H1 (cell line): ENCODE measurements at regions not wholly inside any gene's neighbourhood (a gene's known extent, or its start where the extent isn't known, plus 50 kb on each side); places are given as distances from the start of the nearest gene placed in this dataset.

Experiments used
- CTCF ChIA-PET: fragments of 300-600 bp; sonication (Branson Sonifier 250); formaldehyde crosslinking; loops from one replicate; lab custom pipeline; 2021; ENCODE audit not compliant: partially characterized antibody; lab: Charles Lee
- POLR2A ChIA-PET: fragments of 300-600 bp; sonication (Branson Sonifier 250); formaldehyde crosslinking; loops from one replicate; lab custom pipeline; 2021; ENCODE audit warnings: inconsistent platforms; ENCODE audit not compliant: partially characterized antibody; lab: Charles Lee
- DNase-seq, 2 experiments: peaks; one replicate each; pipeline versions ENCODE4 v3.0.0 to v3.0.0-alpha.2; 2010 to 2022; ENCODE audit warnings: low spot score in 2 of 2, low read depth in 1 of 2, mixed read lengths in 1 of 2
- FAIRE-seq: peaks from 2 replicates; lab custom pipeline; 2011; peaks lifted over from hg19 to GRCh38; lab: Jason Lieb, UNC
- H2AFZ ChIP-seq: 2 replicates; pipeline ENCODE4 v1.8.1; 2012; ENCODE audit warnings: low read length, inconsistent platforms
- H2AK5ac ChIP-seq: 2 replicates; pipeline ENCODE4 v1.6.1; 2013; ENCODE audit warnings: low read depth, low read length
- H2BK120ac ChIP-seq: replicated peaks from 2 replicates; pipeline ENCODE3; 2013; ENCODE audit warnings: low read depth, low read length, inconsistent platforms
- H2BK12ac ChIP-seq: 2 replicates; pipeline ENCODE4 v1.6.1; 2013; ENCODE audit warnings: low read depth, low read length
- H2BK15ac ChIP-seq: 2 replicates; pipeline ENCODE4 v1.6.1; 2013; ENCODE audit warnings: low read length
- H2BK20ac ChIP-seq: 2 replicates; pipeline ENCODE4 v1.6.1; 2013; ENCODE audit warnings: low read length
- H2BK5ac ChIP-seq: 2 replicates; pipeline ENCODE4 v1.6.1; 2013; ENCODE audit warnings: low read depth, low read length
- H3K14ac ChIP-seq: 2 replicates; pipeline ENCODE4 v1.6.1; 2013; ENCODE audit warnings: inconsistent platforms; ENCODE audit not compliant: insufficient read length
- H3K18ac ChIP-seq: 2 replicates; pipeline ENCODE4 v1.6.1; 2013; ENCODE audit warnings: low read length; ENCODE audit errors: extremely low read depth
- H3K23ac ChIP-seq: 2 replicates; pipeline ENCODE4 v1.6.1; 2013; ENCODE audit warnings: inconsistent platforms; ENCODE audit not compliant: insufficient read length
- H3K23me2 ChIP-seq: 2 replicates; pipeline ENCODE4 v1.6.1; 2013; ENCODE audit warnings: low read depth, low read length
- H3K27ac ChIP-seq: 2 replicates; pipeline ENCODE4 v1.6.1; 2011; ENCODE audit warnings: low read depth, low read length, inconsistent platforms
- H3K27me3 ChIP-seq, 4 experiments: replicated peaks in 1 of 4; 1 replicate in 1 of 4; 2 replicates in 3 of 4; pipeline versions ENCODE4 v1.6.1 to v1.8.1; 2011 to 2013; ENCODE audit warnings: low read length in 3 of 4, mild to moderate bottlenecking in 3 of 4, inconsistent platforms in 2 of 4, mixed read lengths in 2 of 4, moderate library complexity in 1 of 4; ENCODE audit not compliant: control insufficient read depth in 3 of 4, insufficient read depth in 3 of 4; ENCODE audit errors: extremely low read depth in 1 of 4
- H3K36me3 ChIP-seq, 4 experiments: 2 replicates each; pipeline versions ENCODE4 v1.6.1 to v1.8.1; 2011 to 2013; ENCODE audit warnings: mild to moderate bottlenecking in 4 of 4, low read length in 3 of 4, moderate library complexity in 2 of 4, control low read depth in 1 of 4, inconsistent platforms in 1 of 4; ENCODE audit not compliant: insufficient read depth in 4 of 4, control insufficient read depth in 2 of 4
- H3K4ac ChIP-seq: replicated peaks from 2 replicates; pipeline ENCODE3; 2013; ENCODE audit warnings: low read length, low read depth, mixed read lengths, inconsistent platforms; ENCODE audit not compliant: insufficient read length
- H3K4me1 ChIP-seq, 4 experiments: replicated peaks in 1 of 4; 1 replicate in 1 of 4; 2 replicates in 3 of 4; pipeline versions ENCODE4 v1.6.1 to v1.8.1; 2011 to 2013; ENCODE audit warnings: low read length in 3 of 4, inconsistent platforms in 2 of 4, mixed read lengths in 1 of 4; ENCODE audit not compliant: insufficient read depth in 4 of 4, control insufficient read depth in 3 of 4
- H3K4me2 ChIP-seq, 2 experiments: 2 replicates each; pipeline versions ENCODE4 v1.6.1 to v1.8.1; 2011 to 2013; ENCODE audit warnings: low read depth in 2 of 2, low read length in 2 of 2, control low read depth in 1 of 2, inconsistent platforms in 1 of 2, mild to moderate bottlenecking in 1 of 2; ENCODE audit not compliant: insufficient read depth in 1 of 2
- H3K4me3 ChIP-seq, 4 experiments: fragments of 200-600, 300-600 bp in 1 of 4; sonication (generic), shearing (Covaris generic), sonication (Bioruptor Twin) in 1 of 4; 2 replicates each; pipeline versions ENCODE4 v1.5.1 to v1.8.1; 2011 to 2016; ENCODE audit warnings: low read length in 4 of 4, low read depth in 3 of 4, control low read depth in 2 of 4, inconsistent platforms in 2 of 4, mild to moderate bottlenecking in 2 of 4, mixed read lengths in 1 of 4, moderate library complexity in 1 of 4; ENCODE audit not compliant: insufficient read depth in 2 of 4; ENCODE audit errors: extremely low read depth in 1 of 4
- H3K56ac ChIP-seq: replicated peaks from 2 replicates; pipeline ENCODE3; 2013; ENCODE audit warnings: low read depth, mild to moderate bottlenecking, mixed read lengths, low read length, inconsistent platforms; ENCODE audit not compliant: insufficient read length
- H3K79me1 ChIP-seq: 2 replicates; pipeline ENCODE4 v1.6.1; 2013; ENCODE audit warnings: low read depth, low read length, control low read depth
- H3K79me2 ChIP-seq, 2 experiments: 2 replicates each; pipeline versions ENCODE4 v1.6.1 to v1.8.1; 2012 to 2013; ENCODE audit warnings: low read length in 2 of 2, mild to moderate bottlenecking in 2 of 2, inconsistent platforms in 1 of 2; ENCODE audit not compliant: insufficient read depth in 2 of 2, control insufficient read depth in 1 of 2
- H3K9ac ChIP-seq, 4 experiments: replicated peaks in 1 of 4; 1 replicate in 1 of 4; 2 replicates in 3 of 4; pipeline versions ENCODE4 v1.6.1 to v1.8.1; 2011 to 2013; ENCODE audit warnings: low read depth in 3 of 4, low read length in 3 of 4, control low read depth in 2 of 4, mild to moderate bottlenecking in 2 of 4, moderate library complexity in 2 of 4, inconsistent platforms in 1 of 4; ENCODE audit errors: extremely low read depth in 1 of 4
- H3K9me3 ChIP-seq, 2 experiments: 2 replicates each; pipeline versions ENCODE4 v1.6.1 to v1.8.1; 2012 to 2013; ENCODE audit warnings: mild to moderate bottlenecking in 2 of 2, moderate library complexity in 2 of 2, control low read depth in 1 of 2, inconsistent platforms in 1 of 2, low read depth in 1 of 2, low read length in 1 of 2, mixed read lengths in 1 of 2; ENCODE audit not compliant: insufficient read depth in 2 of 2
- H4K20me1 ChIP-seq, 2 experiments: replicated peaks in 1 of 2; 2 replicates each; pipeline versions ENCODE3 to v1.8.1; 2011 to 2013; ENCODE audit warnings: inconsistent platforms in 2 of 2, low read length in 2 of 2, mild to moderate bottlenecking in 1 of 2; ENCODE audit not compliant: insufficient read depth in 2 of 2, control insufficient read depth in 1 of 2
- H4K5ac ChIP-seq: 2 replicates; pipeline ENCODE4 v1.6.1; 2013; ENCODE audit warnings: low read length, low read depth, mixed read lengths, inconsistent platforms; ENCODE audit not compliant: insufficient read length
- H4K8ac ChIP-seq: 2 replicates; pipeline ENCODE4 v1.8.0; 2013; ENCODE audit warnings: mild to moderate bottlenecking, moderate library complexity, low read length, inconsistent platforms; ENCODE audit not compliant: insufficient read depth; ENCODE audit errors: extremely low read depth
- H4K91ac ChIP-seq: replicated peaks from 2 replicates; pipeline ENCODE3; 2013; ENCODE audit warnings: low read length, mixed read lengths, inconsistent platforms; ENCODE audit not compliant: insufficient read length
- BCL11A ChIP-seq, 2 experiments: IDR thresholded peaks; one replicate each; pipeline ENCODE4 v1.6.1; 2011; ENCODE audit warnings: low read depth in 2 of 2, low read length in 2 of 2, mild to moderate bottlenecking in 2 of 2
- BRCA1 ChIP-seq: IDR thresholded peaks from 2 replicates; pipeline ENCODE4 v1.6.1; 2012; ENCODE audit warnings: low read depth, low read length, improper control_type of control experiment
- CHD2 ChIP-seq: IDR thresholded peaks from 2 replicates; pipeline ENCODE4 v1.6.1; 2012; ENCODE audit warnings: low read length, improper control_type of control experiment
- CREB1 ChIP-seq: IDR thresholded peaks from 2 replicates; pipeline ENCODE4 v1.6.1; 2012; ENCODE audit warnings: inconsistent platforms
- CTBP2 ChIP-seq: IDR thresholded peaks from 2 replicates; pipeline ENCODE4 v1.7.0; 2011; ENCODE audit warnings: borderline replicate concordance, mild to moderate bottlenecking, moderate library complexity, mixed read lengths, low read length; ENCODE audit not compliant: insufficient read depth, insufficient read length
- EP300 ChIP-seq, 2 experiments: IDR thresholded peaks; 1 replicate in 1 of 2; 2 replicates in 1 of 2; pipeline ENCODE4 v1.6.1; 2011 to 2012; ENCODE audit warnings: low read depth in 2 of 2, low read length in 2 of 2, mild to moderate bottlenecking in 2 of 2, borderline replicate concordance in 1 of 2, inconsistent platforms in 1 of 2, moderate library complexity in 1 of 2
- EZH2 ChIP-seq: fragments of 200-600 bp; sonication (generic); IDR thresholded peaks from 2 replicates; pipeline ENCODE4 v1.7.1; 2012; ENCODE audit warnings: low read depth, mild to moderate bottlenecking, moderate library complexity, low read length, inconsistent platforms; ENCODE audit not compliant: severe bottlenecking
- GABPA ChIP-seq: IDR thresholded peaks from 2 replicates; pipeline ENCODE4 v1.6.1; 2011; ENCODE audit warnings: mild to moderate bottlenecking, low read length, moderate library complexity, borderline replicate concordance; ENCODE audit not compliant: insufficient read depth
- KDM1A ChIP-seq: fragments of 200-600, 300-600 bp; sonication (generic); IDR thresholded peaks from 2 replicates; pipeline ENCODE4 v1.7.1; 2016; ENCODE audit warnings: mild to moderate bottlenecking, low read length, borderline replicate concordance
- POU5F1 ChIP-seq: IDR thresholded peaks from 2 replicates; pipeline ENCODE4 v1.6.1; 2011; ENCODE audit warnings: low read depth, mild to moderate bottlenecking, low read length, moderate library complexity
- RNF2 ChIP-seq: fragments of 200-900, 300-1000 bp; sonication (generic); IDR thresholded peaks from 2 replicates; pipeline ENCODE4 v1.7.1; 2016; ENCODE audit warnings: borderline replicate concordance, low read depth, mild to moderate bottlenecking, antibody characterized with exemption, low read length; ENCODE audit not compliant: poor library complexity, severe bottlenecking; ENCODE audit errors: missing control alignments
- RXRA ChIP-seq: IDR thresholded peaks from 2 replicates; pipeline ENCODE4 v1.6.1; 2011; ENCODE audit warnings: low read depth, mild to moderate bottlenecking, low read length, moderate library complexity; ENCODE audit not compliant: insufficient read depth
- SP4 ChIP-seq: IDR thresholded peaks from 2 replicates; pipeline ENCODE4 v1.6.1; 2012; ENCODE audit warnings: low read length, inconsistent platforms
- TCF12 ChIP-seq: IDR thresholded peaks from 2 replicates; pipeline ENCODE4 v1.6.1; 2011; ENCODE audit warnings: low read depth, mild to moderate bottlenecking, low read length
- WGBS, 2 experiments: shearing (Covaris generic) in 1 of 2; methylation state at CpG; one replicate each; pipeline versions ENCODE4 v1.1.6 to v1.1.7; 2013 to 2015; ENCODE audit warnings: low lambda C conversion rate in 2 of 2, mixed read lengths in 2 of 2, inconsistent platforms in 1 of 2, low coverage in 1 of 2, missing lambda C conversion rate in 1 of 2; ENCODE audit not compliant: insufficient replicate concordance in 2 of 2, insufficient coverage in 1 of 2, insufficient read length in 1 of 2; ENCODE audit errors: extremely low coverage in 1 of 2, missing lambda C conversion rate in 1 of 2; 5-methylcytosine and 5-hydroxymethylcytosine counted together

DNA sequence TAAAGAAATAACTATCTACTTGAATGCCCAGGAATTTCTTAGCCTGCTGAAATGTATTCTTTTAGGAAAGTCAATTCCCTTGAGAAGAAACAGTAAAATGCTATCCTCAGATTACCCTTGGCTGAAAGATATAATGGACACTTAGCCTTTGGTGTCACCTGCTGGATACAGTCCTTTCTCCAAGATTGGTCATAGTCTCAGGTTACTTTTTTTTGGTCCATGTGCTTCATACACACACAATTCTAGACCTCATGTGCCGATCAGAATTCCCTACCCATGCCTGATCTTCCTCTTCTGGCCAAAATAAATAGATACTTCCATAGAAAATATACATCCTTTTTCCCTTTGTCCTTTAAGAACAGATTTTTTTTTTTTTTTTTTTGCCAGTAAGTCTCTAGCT is 218.9 kb upstream of the PHYHIPL start:
- DNase-seq (no peak), FAIRE-seq (no peak)
- Histone ChIP-seq H3K4me3 (no peak overlapping the region), H2BK120ac (no peak overlapping the region), H4K5ac (no peak overlapping the region), H3K4me1 (no peaks in the 10 kb centered on the region), H3K36me3 (no peaks in the 10 kb centered on the region), H3K9me3 (no peaks in the 10 kb centered on the region), H3K18ac (no peak overlapping the region), H3K56ac (no peak overlapping the region), H3K14ac (no peak overlapping the region), H4K91ac (no peak overlapping the region), H3K79me1 (no peaks in the 10 kb centered on the region), H3K27me3 (peaks cover 4 to 19% (median 8%) of the 10 kb centered on the region in 4 experiments; a peak in 6 of 7 replicates), H3K27ac (no peak overlapping the region), H2BK12ac (no peak overlapping the region), H3K23ac (no peak overlapping the region), H2AK5ac (no peak overlapping the region), H4K20me1 (no peaks in the 10 kb centered on the region), H2AFZ (no peak overlapping the region), H2BK5ac (no peak overlapping the region), H3K4ac (no peak overlapping the region), H4K8ac (no peak overlapping the region), H3K23me2 (no peaks in the 10 kb centered on the region), H3K79me2 (no peaks in the 10 kb centered on the region), H2BK15ac (no peak overlapping the region), H3K9ac (no peak overlapping the region), H3K4me2 (no peak overlapping the region), H2BK20ac (no peak overlapping the region)
- WGBS, 2 experiments, result 67% methylated on average over 1 of the region's 1 CpG; no CpG with 5 or more reads in 1 of the 2 experiments
- CTCF ChIA-PET, result interaction anchor here (0.7 to 1.3 kb wide), 3 partner anchors 143 to 275 kb away, joined by 3 to 4 read pairs (median 3); no protein-coding TSS in a partner anchor
- POLR2A ChIA-PET, result no interaction called here
- no peak for TF ChIP-seq CREB1
- no peak for TF ChIP-seq RXRA
- TF ChIP-seq CTBP2, result no peak
- no peak for TF ChIP-seq EP300 (IDR thresholded peaks at IDR 0.05; ENCODE audit: borderline replicate concordance in 1 of 2, low read depth in 2 of 2, low read length in 2 of 2)
- TF ChIP-seq SP4, result no peak
- TF ChIP-seq KDM1A, result no peak
- no peak for TF ChIP-seq CHD2
- TF ChIP-seq BCL11A (IDR thresholded peaks at IDR 0.05; ENCODE audit: low read depth in 2 of 2, low read length in 2 of 2), result no peak
- TF ChIP-seq GABPA, result no peak
- no peak for TF ChIP-seq RNF2
- TF ChIP-seq POU5F1, result no peak
- TF ChIP-seq BRCA1, result no peak
- no peak for TF ChIP-seq EZH2
- no peak for TF ChIP-seq TCF12
